ENCODE measurements at regions not wholly inside any gene's neighbourhood (a gene's known extent, or its start where the extent isn't known, plus 50 kb on each side); places are given as distances from the start of the nearest gene placed in this dataset.

DNA sequence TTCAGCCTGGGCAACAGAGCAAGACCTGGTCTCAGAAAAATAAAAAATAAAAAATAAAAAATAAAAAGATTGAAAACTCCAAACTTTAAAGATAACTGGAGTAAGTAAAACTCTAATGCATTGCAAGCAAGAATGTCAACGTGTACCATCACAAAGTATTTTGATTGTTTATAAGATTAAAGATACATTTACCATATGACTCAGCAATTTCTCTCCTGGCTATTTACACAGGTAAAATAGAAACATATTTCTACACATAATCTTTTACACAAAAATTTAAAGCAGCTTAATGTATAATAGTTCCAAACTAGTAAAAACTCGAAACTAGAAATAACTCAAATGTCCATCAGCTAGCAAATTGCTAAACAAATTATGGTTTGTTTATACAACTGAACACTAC lies 456.1 kb upstream of the RGS18 start:
- in situ Hi-C loops (cut with HindIII; ENCODE audit: extremely low pct_ligation_motif_present, low pct_unique_long_range_greater_than_20kb), result no loop called here
- ChIA-PET CTCF (ENCODE audit: low intra/inter-chr PET ratio, low total read pairs) (no interaction called here), POLR2A (no interaction called here)
- Histone ChIP-seq H2AFZ (ENCODE audit: low read length) (no peak overlapping the region), H3K4me1 (ENCODE audit: insufficient read depth, low read length) (no peaks in the 10 kb centered on the region), H3K4me2 (ENCODE audit: low read depth, low read length) (no peak overlapping the region), H3K79me2 (ENCODE audit: insufficient read depth, low read length) (no peaks in the 10 kb centered on the region), H3K4me3 (replicated peaks in 1 of 3; ENCODE audit: insufficient read depth in 1 of 3, low read depth in 2 of 3, low read length in 3 of 3) (no peak overlapping the region), H3K36me3 (replicated peaks in 1 of 2; ENCODE audit: control insufficient read depth in 1 of 2, insufficient read depth in 2 of 2, low read length in 2 of 2) (no peaks in the 10 kb centered on the region), H3K9ac (ENCODE audit: insufficient read depth, low read depth, low read length) (no peak overlapping the region), H3K9me3 (ENCODE audit: low read length) (no peaks in the 10 kb centered on the region), H4K20me1 (ENCODE audit: insufficient read depth, low read length) (no peaks in the 10 kb centered on the region), H3K27ac (ENCODE audit: extremely low read length, insufficient read depth, low read length) (no peak overlapping the region), H3K27me3 (ENCODE audit: control insufficient read depth in 1 of 2, insufficient read depth in 2 of 2, low read length in 2 of 2) (no peaks in the 10 kb centered on the region)
- no TSS peak for BruUV-seq (replicated peaks)
- ATAC-seq (no peak), DNase-seq (ENCODE audit: low spot score) (no peak), FAIRE-seq (no peak)
- intact Hi-C loops (cut with micrococcal nuclease; ENCODE audit: unreplicated experiment), result no loop called here
- TF ChIP-seq GFI1 (CRISPR knock-in tag; IDR thresholded peaks at IDR 0.05; ENCODE audit: borderline replicate concordance) (no peak), MAFF (IDR thresholded peaks at IDR 0.05; ENCODE audit: low read depth, low read length) (peak; percentile 47; the same call in 1 of the 2 replicates), NFE2L2 (IDR thresholded peaks at IDR 0.05; ENCODE audit: low read length) (peak; percentile 63; the same call in 1 of the 2 replicates), MAFK (conservative IDR thresholded peaks at IDR 0.05 in 1 of 2, IDR thresholded peaks at IDR 0.05 in 1 of 2; ENCODE audit: low read length in 2 of 2) (peak; percentile 36 to 72; a peak in 3 of 4 replicates)
- WGBS (ENCODE audit: low lambda C conversion rate), result 0% methylated on average over 2 of the region's 2 CpGs

DNA sequence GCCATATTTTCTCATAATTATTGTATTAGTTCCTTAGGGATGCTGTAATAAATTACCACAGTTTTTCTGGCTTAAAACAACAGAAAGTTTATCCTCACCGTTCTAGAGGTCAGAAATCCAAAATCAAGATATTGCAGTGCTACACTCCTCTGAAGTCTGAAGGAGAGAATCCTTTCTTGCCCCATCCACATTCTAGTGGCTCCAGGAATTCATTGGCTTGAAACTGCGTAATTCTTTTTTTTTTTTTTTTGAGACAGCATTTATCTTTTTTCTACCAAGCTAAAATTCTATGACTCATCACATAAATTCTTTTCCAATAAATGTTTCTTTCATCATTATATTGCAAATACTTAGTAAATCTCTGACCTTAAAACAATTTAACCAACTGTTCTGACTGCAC lies 451.0 kb upstream of the RGS18 start:
- H3K27me3 ChIP-seq (ENCODE audit: control insufficient read depth in 1 of 2, insufficient read depth in 2 of 2, low read length in 2 of 2), result no peaks in the 10 kb centered on the region
- no peaks in the 10 kb centered on the region for H3K4me1 ChIP-seq (ENCODE audit: insufficient read depth, low read length)
- FAIRE-seq, result no peak
- no peaks in the 10 kb centered on the region for H3K9me3 ChIP-seq (ENCODE audit: low read length)
- CTCF ChIA-PET (ENCODE audit: low intra/inter-chr PET ratio, low total read pairs), result no interaction called here
- no peak overlapping the region for H3K27ac ChIP-seq (ENCODE audit: extremely low read length, insufficient read depth, low read length)
- 3% methylated on average over 2 of the region's 2 CpGs for WGBS (ENCODE audit: low lambda C conversion rate)
- no peak overlapping the region for H3K4me2 ChIP-seq (ENCODE audit: low read depth, low read length)
- intact Hi-C loops (cut with micrococcal nuclease; ENCODE audit: unreplicated experiment), result no loop called here
- no peaks in the 10 kb centered on the region for H3K36me3 ChIP-seq (replicated peaks in 1 of 2; ENCODE audit: control insufficient read depth in 1 of 2, insufficient read depth in 2 of 2, low read length in 2 of 2)
- in situ Hi-C loops (cut with HindIII; ENCODE audit: extremely low pct_ligation_motif_present, low pct_unique_long_range_greater_than_20kb), result no loop called here
- H4K20me1 ChIP-seq (ENCODE audit: insufficient read depth, low read length), result no peaks in the 10 kb centered on the region
- H3K9ac ChIP-seq (ENCODE audit: insufficient read depth, low read depth, low read length), result no peak overlapping the region
- ATAC-seq, result no peak
- POLR2A ChIA-PET, result no interaction called here
- H3K4me3 ChIP-seq (replicated peaks in 1 of 3; ENCODE audit: insufficient read depth in 1 of 3, low read depth in 2 of 3, low read length in 3 of 3), result no peak overlapping the region
- no peaks in the 10 kb centered on the region for H3K79me2 ChIP-seq (ENCODE audit: insufficient read depth, low read length)
- DNase-seq (ENCODE audit: low spot score), result no peak
- no peak overlapping the region for H2AFZ ChIP-seq (ENCODE audit: low read length)
- no TSS peak for BruUV-seq (replicated peaks)
- no peak for TF ChIP-seq ZNF460 (CRISPR knock-in tag; IDR thresholded peaks at IDR 0.05; ENCODE audit: borderline replicate concordance)
- TF ChIP-seq, protein P1, sequence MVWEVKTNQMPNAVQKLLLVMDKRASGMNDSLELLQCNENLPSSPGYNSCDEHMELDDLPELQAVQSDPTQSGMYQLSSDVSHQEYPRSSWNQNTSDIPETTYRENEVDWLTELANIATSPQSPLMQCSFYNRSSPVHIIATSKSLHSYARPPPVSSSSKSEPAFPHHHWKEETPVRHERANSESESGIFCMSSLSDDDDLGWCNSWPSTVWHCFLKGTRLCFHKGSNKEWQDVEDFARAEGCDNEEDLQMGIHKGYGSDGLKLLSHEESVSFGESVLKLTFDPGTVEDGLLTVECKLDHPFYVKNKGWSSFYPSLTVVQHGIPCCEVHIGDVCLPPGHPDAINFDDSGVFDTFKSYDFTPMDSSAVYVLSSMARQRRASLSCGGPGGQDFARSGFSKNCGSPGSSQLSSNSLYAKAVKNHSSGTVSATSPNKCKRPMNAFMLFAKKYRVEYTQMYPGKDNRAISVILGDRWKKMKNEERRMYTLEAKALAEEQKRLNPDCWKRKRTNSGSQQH (CRISPR knock-in tag; IDR thresholded peaks at IDR 0.05; ENCODE audit: low read depth), result no peak
- TF ChIP-seq ZNF841 (CRISPR knock-in tag; IDR thresholded peaks at IDR 0.05; ENCODE audit: borderline replicate concordance), result no peak
- no peak for TF ChIP-seq NFATC3 (CRISPR knock-in tag; IDR thresholded peaks at IDR 0.05)
- no peak for TF ChIP-seq HMGA1 (CRISPR knock-in tag; conservative IDR thresholded peaks at IDR 0.05)
- no peak for TF ChIP-seq PAWR (CRISPR knock-in tag; IDR thresholded peaks at IDR 0.05; ENCODE audit: borderline replicate concordance)
- no peak for TF ChIP-seq ZNF772 (CRISPR knock-in tag; IDR thresholded peaks at IDR 0.05)
- TF ChIP-seq KDM5B (CRISPR knock-in tag; IDR thresholded peaks at IDR 0.05; ENCODE audit: borderline replicate concordance), result no peak
- TF ChIP-seq NFE2L2 (IDR thresholded peaks at IDR 0.05; ENCODE audit: low read length), result no peak
- TF ChIP-seq, protein P2, sequence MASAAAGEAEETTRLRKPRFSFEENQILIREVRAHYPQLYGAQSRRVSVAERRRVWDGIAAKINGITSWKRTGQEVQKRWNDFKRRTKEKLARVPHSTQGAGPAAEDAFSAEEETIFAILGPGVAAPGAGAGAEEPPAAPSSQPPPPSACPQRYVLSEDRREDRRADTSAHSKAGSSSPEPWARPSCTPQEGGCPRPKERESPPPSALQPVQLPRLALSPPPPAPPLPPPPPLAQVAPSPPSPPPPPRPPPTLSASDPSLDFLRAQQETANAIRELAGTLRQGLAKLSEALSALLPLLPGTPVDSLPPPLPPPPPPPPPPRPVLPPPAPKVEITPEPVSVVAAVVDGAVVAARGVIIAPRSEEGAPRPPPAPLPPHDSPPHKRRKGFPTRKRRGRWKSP (CRISPR knock-in tag; IDR thresholded peaks at IDR 0.05), result no peak
- TF ChIP-seq ZNF263 (CRISPR knock-in tag; IDR thresholded peaks at IDR 0.05), result no peak
- TF ChIP-seq, protein P3, sequence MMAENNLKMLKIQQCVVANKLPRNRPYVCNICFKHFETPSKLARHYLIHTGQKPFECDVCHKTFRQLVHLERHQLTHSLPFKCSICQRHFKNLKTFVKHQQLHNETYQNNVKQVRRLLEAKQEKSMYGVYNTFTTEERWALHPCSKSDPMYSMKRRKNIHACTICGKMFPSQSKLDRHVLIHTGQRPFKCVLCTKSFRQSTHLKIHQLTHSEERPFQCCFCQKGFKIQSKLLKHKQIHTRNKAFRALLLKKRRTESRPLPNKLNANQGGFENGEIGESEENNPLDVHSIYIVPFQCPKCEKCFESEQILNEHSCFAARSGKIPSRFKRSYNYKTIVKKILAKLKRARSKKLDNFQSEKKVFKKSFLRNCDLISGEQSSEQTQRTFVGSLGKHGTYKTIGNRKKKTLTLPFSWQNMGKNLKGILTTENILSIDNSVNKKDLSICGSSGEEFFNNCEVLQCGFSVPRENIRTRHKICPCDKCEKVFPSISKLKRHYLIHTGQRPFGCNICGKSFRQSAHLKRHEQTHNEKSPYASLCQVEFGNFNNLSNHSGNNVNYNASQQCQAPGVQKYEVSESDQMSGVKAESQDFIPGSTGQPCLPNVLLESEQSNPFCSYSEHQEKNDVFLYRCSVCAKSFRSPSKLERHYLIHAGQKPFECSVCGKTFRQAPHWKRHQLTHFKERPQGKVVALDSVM (CRISPR knock-in tag; IDR thresholded peaks at IDR 0.05), result no peak
- no peak for TF ChIP-seq ZNF891 (CRISPR knock-in tag; IDR thresholded peaks at IDR 0.05)
- TF ChIP-seq ZFP36L2 (CRISPR knock-in tag; IDR thresholded peaks at IDR 0.05), result no peak

All from HepG2 (cell line).